GM12891 (cell line): ENCODE measurements at regions not wholly inside any gene's neighbourhood (a gene's known extent, or its start where the extent isn't known, plus 50 kb on each side); places are given as distances from the start of the nearest gene placed in this dataset.

Experiments used
- DNase-seq: peaks from one replicate; pipeline ENCODE4 v3.0.0; 2011; ENCODE audit warnings: low spot score; ENCODE audit not compliant: insufficient read length
- FAIRE-seq: peaks from 2 replicates; lab custom pipeline; 2011; peaks lifted over from hg19 to GRCh38; lab: Jason Lieb, UNC
- PAX5 ChIP-seq: IDR thresholded peaks from 2 replicates; pipeline ENCODE4 v1.6.1; 2011; ENCODE audit warnings: low read length, moderate library complexity, mild to moderate bottlenecking; ENCODE audit not compliant: insufficient read depth, severe bottlenecking
- POLR2A ChIP-seq: IDR thresholded peaks from 2 replicates; pipeline ENCODE4 v1.6.1; 2011; ENCODE audit warnings: low read depth, low read length, control low read depth
- POLR2AphosphoS5 ChIP-seq: IDR thresholded peaks from 2 replicates; pipeline ENCODE4 v1.6.1; 2011; ENCODE audit warnings: low read depth, low read length, control low read depth
- POU2F2 ChIP-seq: IDR thresholded peaks from 2 replicates; pipeline ENCODE4 v1.6.1; 2011; ENCODE audit warnings: low read depth, mild to moderate bottlenecking, control low read depth, low read length, moderate library complexity
- SPI1 ChIP-seq: IDR thresholded peaks from 2 replicates; pipeline ENCODE4 v1.6.1; 2011; ENCODE audit warnings: low read depth, low read length, control low read depth
- TAF1 ChIP-seq: IDR thresholded peaks from 2 replicates; pipeline ENCODE4 v1.6.1; 2011; ENCODE audit warnings: low read depth, low read length, control low read depth

- no peak for TF ChIP-seq POLR2A
- no peak for TF ChIP-seq PAX5
- no peak for TF ChIP-seq POLR2AphosphoS5
- TF ChIP-seq POU2F2, result no peak
- TF ChIP-seq TAF1, result no peak
- no peak for TF ChIP-seq SPI1
- no peak for DNase-seq
- no peak for FAIRE-seq
Measured at GRCh38 chr13:78719367-78719766, 60.4 kb upstream of the OBI1 start.

DNA sequence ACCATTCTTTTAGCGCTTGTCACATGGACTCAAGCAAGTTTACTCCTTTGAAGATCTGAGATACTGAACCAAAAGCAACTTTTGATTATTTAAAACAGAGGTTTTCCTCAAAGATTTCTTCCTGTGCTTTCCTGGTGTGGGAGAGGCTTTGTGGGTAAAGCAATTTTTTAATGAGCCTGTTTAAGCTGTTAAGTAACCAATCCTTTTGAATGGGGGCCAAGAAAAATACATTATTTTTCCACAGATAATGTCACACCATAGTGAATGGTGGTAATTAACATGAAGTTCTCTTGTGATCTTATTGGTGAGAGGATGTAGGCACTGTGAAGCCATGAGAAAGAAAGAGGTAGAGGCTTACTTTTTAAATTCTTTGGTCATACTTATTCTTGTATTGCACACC, 55.8 kb upstream of the OBI1 start:
- no peak for TF ChIP-seq SPI1
- no peak for TF ChIP-seq POU2F2
- no peak for TF ChIP-seq POLR2A
- TF ChIP-seq POLR2AphosphoS5, result no peak
- no peak for TF ChIP-seq TAF1
- no peak for TF ChIP-seq PAX5
- DNase-seq (no peak), FAIRE-seq (no peak)

DNA sequence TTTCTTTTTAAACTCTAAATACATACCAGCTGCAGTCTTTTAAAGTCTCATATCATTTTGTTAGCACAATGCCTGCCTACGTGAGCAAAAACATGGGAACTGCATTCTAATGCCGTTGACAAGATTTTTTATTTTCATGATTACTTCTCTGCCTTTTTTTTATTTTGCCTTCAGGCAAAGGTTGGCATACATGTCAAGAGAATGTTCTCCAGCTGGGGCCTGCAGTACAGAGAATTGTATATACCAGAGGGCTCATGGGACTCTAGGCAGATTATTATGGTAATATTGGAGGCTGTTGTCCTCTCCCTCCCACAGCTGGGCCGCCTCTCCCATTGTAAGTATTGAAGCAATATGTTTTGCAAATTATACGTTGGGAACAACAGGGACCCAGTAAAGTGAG, 53.9 kb upstream of the OBI1 start:
- TF ChIP-seq POLR2A (no peak), PAX5 (no peak), TAF1 (no peak), POU2F2 (no peak), POLR2AphosphoS5 (no peak), SPI1 (no peak)
- FAIRE-seq, result no peak
- no peak for DNase-seq

DNA sequence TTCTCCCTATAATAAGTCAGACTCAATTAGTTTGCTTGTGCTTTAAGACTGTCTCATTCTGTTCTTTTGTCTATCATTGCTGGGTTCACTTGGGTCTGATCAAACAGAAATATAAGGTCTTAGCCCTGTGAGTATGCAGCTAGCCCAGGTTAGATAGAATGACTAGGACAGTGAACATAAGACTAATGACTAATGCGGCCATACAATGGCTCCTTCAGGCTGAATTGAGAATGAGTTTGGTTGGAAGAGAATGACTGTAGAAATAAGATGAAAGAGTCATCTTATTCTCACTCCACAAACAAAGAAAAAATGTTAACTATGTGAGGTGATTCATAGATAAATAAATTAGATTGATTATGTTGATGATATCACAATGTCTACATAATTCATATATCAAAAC, 50.1 kb upstream of the OBI1 start:
- FAIRE-seq (no peak), DNase-seq (no peak)
- no peak for TF ChIP-seq POLR2AphosphoS5
- TF ChIP-seq TAF1, result no peak
- no peak for TF ChIP-seq POLR2A
- no peak for TF ChIP-seq PAX5
- no peak for TF ChIP-seq SPI1
- TF ChIP-seq POU2F2, result no peak
